ENCODE measurements at regions not wholly inside any gene's neighbourhood (a gene's known extent, or its start where the extent isn't known, plus 50 kb on each side); places are given as distances from the start of the nearest gene placed in this dataset.

GRCh38 chr6:134397676-134398075 is 79.8 kb upstream of the SGK1 start:
- TF ChIP-seq RAD21 (conservative IDR thresholded peaks at IDR 0.05 in 1 of 2, IDR thresholded peaks at IDR 0.05 in 1 of 2), result no peak
- TF ChIP-seq ZFP36 (IDR thresholded peaks at IDR 0.05; ENCODE audit: borderline replicate concordance, partially characterized antibody), result no peak
- TF ChIP-seq CTCF (IDR thresholded peaks at IDR 0.05), result no peak
- TF ChIP-seq SREBF2 (IDR thresholded peaks at IDR 0.05), result no peak
- TF ChIP-seq EP300 (IDR thresholded peaks at IDR 0.05), result no peak
- TF ChIP-seq GATA3 (IDR thresholded peaks at IDR 0.05; ENCODE audit: borderline replicate concordance), result no peak
- TF ChIP-seq HDAC2 (IDR thresholded peaks at IDR 0.05), result no peak
